ENCODE measurements at regions not wholly inside any gene's neighbourhood (a gene's known extent, or its start where the extent isn't known, plus 50 kb on each side); places are given as distances from the start of the nearest gene placed in this dataset.

DNA sequence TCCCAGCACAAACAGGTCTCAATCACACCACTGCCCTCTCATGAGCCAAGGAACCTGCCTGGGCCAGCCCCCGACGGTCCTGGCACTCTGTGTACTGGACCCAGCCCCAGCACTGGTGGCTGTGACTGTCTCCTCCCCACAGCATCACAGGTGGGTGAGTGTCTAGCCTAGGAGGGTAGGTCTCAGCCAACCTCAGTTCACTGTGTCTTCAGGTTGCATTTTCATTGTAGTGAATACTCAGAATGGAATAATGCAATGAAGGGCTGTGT lies 163.4 kb upstream of the NSMCE3 start:
- DNase-seq (ENCODE audit: low read depth): no peak
- TF ChIP-seq, protein P1, sequence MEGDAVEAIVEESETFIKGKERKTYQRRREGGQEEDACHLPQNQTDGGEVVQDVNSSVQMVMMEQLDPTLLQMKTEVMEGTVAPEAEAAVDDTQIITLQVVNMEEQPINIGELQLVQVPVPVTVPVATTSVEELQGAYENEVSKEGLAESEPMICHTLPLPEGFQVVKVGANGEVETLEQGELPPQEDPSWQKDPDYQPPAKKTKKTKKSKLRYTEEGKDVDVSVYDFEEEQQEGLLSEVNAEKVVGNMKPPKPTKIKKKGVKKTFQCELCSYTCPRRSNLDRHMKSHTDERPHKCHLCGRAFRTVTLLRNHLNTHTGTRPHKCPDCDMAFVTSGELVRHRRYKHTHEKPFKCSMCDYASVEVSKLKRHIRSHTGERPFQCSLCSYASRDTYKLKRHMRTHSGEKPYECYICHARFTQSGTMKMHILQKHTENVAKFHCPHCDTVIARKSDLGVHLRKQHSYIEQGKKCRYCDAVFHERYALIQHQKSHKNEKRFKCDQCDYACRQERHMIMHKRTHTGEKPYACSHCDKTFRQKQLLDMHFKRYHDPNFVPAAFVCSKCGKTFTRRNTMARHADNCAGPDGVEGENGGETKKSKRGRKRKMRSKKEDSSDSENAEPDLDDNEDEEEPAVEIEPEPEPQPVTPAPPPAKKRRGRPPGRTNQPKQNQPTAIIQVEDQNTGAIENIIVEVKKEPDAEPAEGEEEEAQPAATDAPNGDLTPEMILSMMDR (IDR thresholded peaks at IDR 0.05; ENCODE audit: control insufficient read depth, insufficient read depth, low read depth, low read length, missing control alignments): no peak
- H3K4me3 ChIP-seq (ENCODE audit: control insufficient read depth, low read depth, low read length): no peak overlapping the region

DNA sequence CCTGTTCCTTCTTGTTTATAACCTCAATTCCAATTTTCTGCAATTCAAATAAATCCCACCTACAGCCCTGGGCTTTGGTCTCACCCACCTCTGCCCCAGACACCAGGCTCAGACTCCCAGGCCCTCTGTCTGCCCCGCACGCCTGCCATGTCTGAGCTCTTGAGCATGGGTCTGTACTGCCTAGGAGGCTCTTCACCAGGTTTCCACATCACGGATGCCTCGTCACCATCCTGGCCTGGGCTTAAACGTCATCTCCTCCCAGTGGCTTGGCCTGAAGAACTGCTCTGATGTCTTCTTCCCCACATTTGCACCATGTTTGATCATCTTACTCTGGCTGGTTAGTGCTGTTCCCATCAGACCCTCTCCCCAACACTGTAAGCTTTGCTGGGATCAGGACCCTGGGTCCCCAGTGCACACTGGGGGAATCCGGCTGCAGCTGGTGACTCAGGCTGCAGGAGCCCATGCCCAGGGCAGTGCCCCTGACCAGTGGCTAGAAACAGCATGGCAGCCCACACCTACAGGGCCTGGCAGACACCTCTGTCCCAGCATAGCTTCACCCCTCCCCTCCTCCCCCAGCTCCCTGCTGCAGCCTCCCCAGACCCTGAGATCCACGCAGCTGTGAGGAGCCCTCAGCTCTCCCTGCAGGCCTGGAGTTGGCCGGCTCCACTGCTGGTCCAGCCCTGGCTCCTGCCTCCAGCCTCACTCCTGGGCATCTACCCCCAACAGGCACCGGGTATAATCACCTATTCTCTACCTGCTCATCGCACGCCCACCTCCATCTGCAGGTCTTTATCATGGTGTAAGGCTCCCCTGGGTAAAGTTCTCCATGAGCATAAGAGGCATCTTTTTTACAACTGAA lies 162.8 kb upstream of the NSMCE3 start:
- TF ChIP-seq, protein P1 (IDR thresholded peaks at IDR 0.05; ENCODE audit: control insufficient read depth, insufficient read depth, low read depth, low read length, missing control alignments): no peak
- DNase-seq (ENCODE audit: low read depth): no peak
- H3K4me3 ChIP-seq (ENCODE audit: control insufficient read depth, low read depth, low read length): no peak overlapping the region

DNA sequence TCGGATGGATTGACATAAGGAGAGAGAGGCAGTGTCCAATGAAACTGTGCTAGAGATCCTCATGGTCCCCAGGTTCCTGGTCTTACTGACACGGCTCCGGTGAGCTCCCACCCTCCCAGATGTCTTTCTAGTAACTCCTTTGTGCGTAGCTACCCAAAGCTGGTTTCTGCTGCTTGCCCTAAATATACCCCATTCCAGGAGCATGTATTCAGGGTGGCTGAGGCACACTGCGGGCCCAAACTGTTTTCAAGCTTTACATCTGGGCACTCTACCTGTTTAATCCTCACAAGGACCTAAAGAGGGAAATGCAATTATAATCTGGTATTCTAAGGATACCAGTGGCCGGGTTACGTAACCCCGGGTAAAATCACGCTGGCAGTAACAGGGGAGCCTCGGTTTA lies 161.2 kb upstream of the NSMCE3 start:
- DNase-seq (ENCODE audit: low read depth): no peak
- TF ChIP-seq, protein P1 (IDR thresholded peaks at IDR 0.05; ENCODE audit: control insufficient read depth, insufficient read depth, low read depth, low read length, missing control alignments): no peak
- no peak overlapping the region for H3K4me3 ChIP-seq (ENCODE audit: control insufficient read depth, low read depth, low read length)

DNA sequence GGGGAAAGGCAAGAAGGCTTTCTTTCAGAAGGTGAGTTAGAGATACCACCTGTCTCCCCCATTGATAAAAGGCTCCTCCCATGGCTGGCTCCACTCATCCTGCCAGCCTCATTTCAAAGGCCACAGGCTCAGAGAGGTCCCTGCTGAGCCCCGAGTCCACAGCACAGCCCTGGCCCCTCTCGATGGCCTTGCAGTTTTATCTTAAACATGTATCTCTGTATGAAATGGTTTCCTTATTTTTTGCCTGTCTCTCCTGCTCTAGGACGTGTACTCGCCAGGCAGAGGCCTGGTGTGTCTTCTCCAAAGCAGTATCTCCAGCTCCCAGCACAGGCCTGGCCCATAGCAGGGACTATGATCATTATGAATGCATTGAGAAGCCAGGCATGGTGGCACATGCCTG lies 160.5 kb upstream of the NSMCE3 start:
- H3K4me3 ChIP-seq (ENCODE audit: control insufficient read depth, low read depth, low read length): no peak overlapping the region
- TF ChIP-seq, protein P1 (IDR thresholded peaks at IDR 0.05; ENCODE audit: control insufficient read depth, insufficient read depth, low read depth, low read length, missing control alignments): no peak
- DNase-seq (ENCODE audit: low read depth): no peak

DNA sequence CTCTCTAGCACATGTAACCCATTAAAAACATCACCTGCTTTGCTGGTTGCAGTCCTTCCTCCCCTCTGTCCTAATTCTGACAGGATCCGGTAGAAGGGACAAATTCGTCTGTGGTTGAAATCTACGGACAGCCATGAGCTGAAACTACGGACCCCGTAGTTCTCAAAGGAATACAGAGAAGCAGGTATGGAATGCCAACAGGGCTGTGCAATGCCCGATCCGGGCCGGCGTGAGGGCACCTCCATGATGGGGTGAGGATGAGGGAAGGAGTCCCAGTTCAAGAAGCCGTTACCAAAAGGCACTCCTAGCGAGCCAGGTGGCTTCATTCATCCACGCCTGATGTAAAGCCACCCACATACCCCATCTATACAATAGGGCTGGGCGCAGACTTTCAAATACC lies 160.0 kb upstream of the NSMCE3 start:
- TF ChIP-seq, protein P1 (IDR thresholded peaks at IDR 0.05; ENCODE audit: control insufficient read depth, insufficient read depth, low read depth, low read length, missing control alignments): no peak
- DNase-seq (ENCODE audit: low read depth): no peak
- no peak overlapping the region for H3K4me3 ChIP-seq (ENCODE audit: control insufficient read depth, low read depth, low read length)

DNA sequence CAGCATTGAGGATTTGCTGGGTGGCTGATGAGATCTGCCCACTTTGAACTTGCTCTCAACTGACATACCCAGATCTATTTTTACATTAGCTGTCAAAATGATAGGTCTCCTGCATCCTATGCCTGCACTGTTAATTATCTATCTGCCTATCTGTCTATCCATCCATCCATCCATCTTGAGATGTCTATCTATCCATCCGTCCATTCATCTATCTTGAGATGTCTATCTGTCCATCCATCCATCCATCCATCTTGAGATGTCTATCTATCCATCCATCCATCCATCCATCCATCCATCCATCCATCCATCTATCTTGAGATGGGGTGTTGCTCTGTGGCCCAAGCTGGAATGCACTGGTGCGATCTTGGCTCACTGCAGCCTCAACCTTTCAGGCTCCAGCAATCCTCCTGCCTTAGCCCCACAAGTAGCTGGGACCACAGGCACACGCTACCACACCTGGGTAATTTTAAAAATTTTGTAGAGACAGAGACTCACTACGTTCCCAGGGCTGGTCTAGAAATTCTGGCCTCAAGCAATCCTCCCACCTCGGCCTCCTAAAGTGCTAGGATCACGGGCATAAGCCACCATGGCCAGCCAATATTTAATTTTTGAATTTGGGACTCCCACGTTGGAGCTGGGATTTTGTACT lies 159.4 kb upstream of the NSMCE3 start:
- no peak overlapping the region for H3K4me3 ChIP-seq (ENCODE audit: control insufficient read depth, low read depth, low read length)
- TF ChIP-seq, protein P1 (IDR thresholded peaks at IDR 0.05; ENCODE audit: control insufficient read depth, insufficient read depth, low read depth, low read length, missing control alignments): no peak
- DNase-seq (ENCODE audit: low read depth): no peak
